Loucy (cell line): ENCODE measurements at regions not wholly inside any gene's neighbourhood (a gene's known extent, or its start where the extent isn't known, plus 50 kb on each side); places are given as distances from the start of the nearest gene placed in this dataset.

Source experiments
- H2AFZ ChIP-seq: fragments of 200-600 bp; sonication (generic); 2 replicates; pipeline ENCODE4 v1.6.0; 2016; ENCODE audit warnings: antibody characterized with exemption, mild to moderate bottlenecking, low read length, moderate library complexity
- H3F3A ChIP-seq: fragments of 200-600 bp; 2 replicates; pipeline ENCODE4 v1.6.0; 2016; ENCODE audit warnings: antibody characterized with exemption, low read depth, mild to moderate bottlenecking
- H3K27me3 ChIP-seq: fragments of 200-600 bp; sonication (generic); 2 replicates; pipeline ENCODE4 v1.6.1; 2014; ENCODE audit warnings: low read length, mild to moderate bottlenecking; ENCODE audit not compliant: insufficient read depth, poor library complexity, severe bottlenecking
- H3K36me3 ChIP-seq: fragments of 200-600 bp; sonication (generic); 2 replicates; pipeline ENCODE4 v1.6.1; 2016; ENCODE audit warnings: low read length; ENCODE audit not compliant: insufficient read depth
- H3K4me1 ChIP-seq: fragments of 200-600 bp; sonication (generic); 2 replicates; pipeline ENCODE4 v1.5.1; 2014; ENCODE audit warnings: low read length, mild to moderate bottlenecking; ENCODE audit not compliant: insufficient read depth, poor library complexity, severe bottlenecking
- H3K4me2 ChIP-seq: fragments of 200-600 bp; sonication (generic); 2 replicates; pipeline ENCODE4 v1.6.0; 2014; ENCODE audit warnings: antibody characterized with exemption, low read length, low read depth, mild to moderate bottlenecking; ENCODE audit not compliant: poor library complexity, severe bottlenecking
- H3K4me3 ChIP-seq: fragments of 200-600 bp; sonication (generic); 2 replicates; pipeline ENCODE4 v1.5.1; 2014; ENCODE audit warnings: low read length, mild to moderate bottlenecking, mixed read lengths; ENCODE audit not compliant: poor library complexity, severe bottlenecking
- H3K79me2 ChIP-seq: fragments of 200-600 bp; sonication (generic); 2 replicates; pipeline ENCODE4 v1.6.1; 2014; ENCODE audit warnings: low read length; ENCODE audit not compliant: insufficient read depth
- H3K9ac ChIP-seq: fragments of 200-600 bp; sonication (generic); 2 replicates; pipeline ENCODE4 v1.6.0; 2014; ENCODE audit warnings: mild to moderate bottlenecking, low read depth, low read length, moderate library complexity; ENCODE audit not compliant: poor library complexity, severe bottlenecking
- H3K9me2 ChIP-seq: fragments of 200-600 bp; sonication (generic); replicated peaks from 2 replicates; pipeline ENCODE4 v1.6.1; 2016; ENCODE audit warnings: low read depth, low read length, mixed read lengths
- H3K9me3 ChIP-seq: fragments of 200-600 bp; sonication (generic); 2 replicates; pipeline ENCODE4 v1.6.1; 2014; ENCODE audit warnings: mild to moderate bottlenecking, antibody characterized with exemption, low read length, low read depth; ENCODE audit not compliant: insufficient read depth
- H4K20me1 ChIP-seq: fragments of 200-600 bp; sonication (generic); 2 replicates; pipeline ENCODE4 v1.6.0; 2014; ENCODE audit warnings: antibody characterized with exemption, low read length, mild to moderate bottlenecking; ENCODE audit not compliant: insufficient read depth, poor library complexity, severe bottlenecking
- EZH2phosphoT487 ChIP-seq: fragments of 200-600 bp; IDR thresholded peaks from 2 replicates; pipeline ENCODE4 v1.6.1; 2018; ENCODE audit warnings: antibody characterized with exemption, mild to moderate bottlenecking, moderate library complexity, borderline replicate concordance
- TF ChIP-seq, protein P1 (sequence below): fragments of 200-600 bp; sonication (generic); conservative IDR thresholded peaks from 2 replicates; pipeline ENCODE4 v1.5.1; 2014; ENCODE audit warnings: mild to moderate bottlenecking, antibody characterized with exemption, low read length

DNA sequence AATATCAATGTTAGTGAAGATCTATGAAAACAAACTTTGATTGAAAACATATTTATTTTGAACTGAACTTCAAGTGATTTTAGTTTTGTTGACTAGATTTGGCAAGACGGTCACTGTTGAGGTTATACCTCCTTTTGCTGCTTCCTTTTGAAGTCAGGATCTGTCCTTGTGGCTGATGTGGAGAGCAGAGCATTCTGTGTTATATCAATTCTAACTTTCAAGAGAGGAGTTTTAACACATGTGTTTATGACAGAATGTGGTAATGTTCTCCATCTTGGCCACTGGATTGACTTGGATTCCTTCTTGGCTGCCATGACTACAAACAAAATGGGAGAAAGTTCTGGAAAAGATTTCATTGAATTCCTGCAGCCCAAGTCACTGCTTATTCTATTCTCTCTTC, 104.0 kb upstream of the ACTBL2 start:
- Histone ChIP-seq H3K27me3 (no peaks in the 10 kb centered on the region), H3K9ac (no peak overlapping the region), H3F3A (no peaks in the 10 kb centered on the region), H3K9me2 (no peaks in the 10 kb centered on the region), H3K4me2 (no peak overlapping the region), H3K4me1 (no peaks in the 10 kb centered on the region), H4K20me1 (no peaks in the 10 kb centered on the region), H3K9me3 (no peaks in the 10 kb centered on the region), H3K79me2 (no peaks in the 10 kb centered on the region), H2AFZ (no peak overlapping the region), H3K4me3 (no peak overlapping the region), H3K36me3 (no peaks in the 10 kb centered on the region)
- TF ChIP-seq, protein P1, sequence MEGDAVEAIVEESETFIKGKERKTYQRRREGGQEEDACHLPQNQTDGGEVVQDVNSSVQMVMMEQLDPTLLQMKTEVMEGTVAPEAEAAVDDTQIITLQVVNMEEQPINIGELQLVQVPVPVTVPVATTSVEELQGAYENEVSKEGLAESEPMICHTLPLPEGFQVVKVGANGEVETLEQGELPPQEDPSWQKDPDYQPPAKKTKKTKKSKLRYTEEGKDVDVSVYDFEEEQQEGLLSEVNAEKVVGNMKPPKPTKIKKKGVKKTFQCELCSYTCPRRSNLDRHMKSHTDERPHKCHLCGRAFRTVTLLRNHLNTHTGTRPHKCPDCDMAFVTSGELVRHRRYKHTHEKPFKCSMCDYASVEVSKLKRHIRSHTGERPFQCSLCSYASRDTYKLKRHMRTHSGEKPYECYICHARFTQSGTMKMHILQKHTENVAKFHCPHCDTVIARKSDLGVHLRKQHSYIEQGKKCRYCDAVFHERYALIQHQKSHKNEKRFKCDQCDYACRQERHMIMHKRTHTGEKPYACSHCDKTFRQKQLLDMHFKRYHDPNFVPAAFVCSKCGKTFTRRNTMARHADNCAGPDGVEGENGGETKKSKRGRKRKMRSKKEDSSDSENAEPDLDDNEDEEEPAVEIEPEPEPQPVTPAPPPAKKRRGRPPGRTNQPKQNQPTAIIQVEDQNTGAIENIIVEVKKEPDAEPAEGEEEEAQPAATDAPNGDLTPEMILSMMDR = no peak
- TF ChIP-seq EZH2phosphoT487 = no peak

DNA sequence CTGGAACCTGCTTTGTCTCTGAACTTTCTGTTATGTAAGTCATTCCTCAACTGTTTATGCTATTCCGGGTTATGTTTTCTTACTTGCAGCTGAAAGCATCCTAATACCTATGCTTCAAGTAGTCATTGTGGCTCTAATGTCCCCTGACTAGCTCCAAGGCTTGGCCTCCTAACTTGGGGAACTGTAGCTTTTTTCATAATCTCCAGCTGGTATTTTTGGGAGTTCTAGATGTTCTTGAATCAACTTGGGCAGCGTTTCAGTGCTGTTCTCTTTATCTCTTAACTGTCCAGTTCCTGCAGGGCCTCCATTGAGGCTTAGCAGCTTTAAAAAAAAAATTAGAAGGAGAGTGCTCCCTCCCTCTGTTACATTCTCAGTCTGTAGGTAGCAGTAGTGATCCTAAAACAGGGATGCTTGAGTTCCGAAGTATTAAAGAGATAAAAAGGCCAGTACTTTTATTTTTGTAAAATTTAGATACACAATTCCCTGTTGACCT, 100.0 kb upstream of the ACTBL2 start:
- H3F3A ChIP-seq = no peaks in the 10 kb centered on the region
- TF ChIP-seq, protein P1 = no peak
- TF ChIP-seq EZH2phosphoT487 = no peak
- no peak overlapping the region for H2AFZ ChIP-seq
- H3K9ac ChIP-seq = no peak overlapping the region
- no peaks in the 10 kb centered on the region for H3K79me2 ChIP-seq
- H3K4me1 ChIP-seq = no peaks in the 10 kb centered on the region
- H3K9me2 ChIP-seq = no peaks in the 10 kb centered on the region
- H3K4me2 ChIP-seq = no peak overlapping the region
- H3K27me3 ChIP-seq = no peaks in the 10 kb centered on the region
- no peaks in the 10 kb centered on the region for H3K36me3 ChIP-seq
- no peaks in the 10 kb centered on the region for H4K20me1 ChIP-seq
- H3K9me3 ChIP-seq = 0 out of 2 replicates have a peak, but pooled peaks cover 3% of the 10 kb centered on the region
- no peak overlapping the region for H3K4me3 ChIP-seq

GRCh38 chr5:57581772-57582171, 99.2 kb upstream of the ACTBL2 start:
- H3K9ac ChIP-seq = no peak overlapping the region
- H2AFZ ChIP-seq = no peak overlapping the region
- no peak overlapping the region for H3K4me3 ChIP-seq
- H3K79me2 ChIP-seq = no peaks in the 10 kb centered on the region
- H3F3A ChIP-seq = no peaks in the 10 kb centered on the region
- H3K27me3 ChIP-seq = no peaks in the 10 kb centered on the region
- H3K9me3 ChIP-seq = 0 out of 2 replicates have a peak, but pooled peaks cover 3% of the 10 kb centered on the region
- no peaks in the 10 kb centered on the region for H3K9me2 ChIP-seq
- H3K4me2 ChIP-seq = no peak overlapping the region
- H4K20me1 ChIP-seq = no peaks in the 10 kb centered on the region
- H3K4me1 ChIP-seq = no peaks in the 10 kb centered on the region
- H3K36me3 ChIP-seq = no peaks in the 10 kb centered on the region
- TF ChIP-seq, protein P1 = no peak
- no peak for TF ChIP-seq EZH2phosphoT487
